ENCODE measurements at regions not wholly inside any gene's neighbourhood (a gene's known extent, or its start where the extent isn't known, plus 50 kb on each side); places are given as distances from the start of the nearest gene placed in this dataset.

DNA sequence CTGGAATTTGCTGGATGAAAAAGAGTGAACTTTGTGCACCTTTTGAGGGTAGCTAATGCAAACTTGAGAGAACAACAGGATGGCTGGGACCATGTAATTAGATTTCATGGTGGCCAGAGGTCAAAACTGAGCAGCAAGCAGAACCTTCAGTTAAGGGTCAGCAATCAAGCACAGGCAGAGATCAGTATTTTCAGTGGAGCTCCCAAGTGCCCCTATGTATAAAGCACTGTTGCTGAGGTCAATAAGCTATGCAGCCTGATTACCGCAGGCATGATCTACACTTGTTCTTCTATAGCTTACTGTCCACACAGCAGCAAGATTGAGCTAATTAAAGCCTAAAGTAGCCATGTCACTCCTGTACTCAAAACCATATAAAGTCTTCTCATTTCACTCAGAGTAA is 62.1 kb upstream of the TMC1 start:
- Histone ChIP-seq H3F3A (ENCODE audit: low read length, unreplicated experiment) (no peaks in the 10 kb centered on the region), H3K9ac (ENCODE audit: low read length) (no peak overlapping the region), H4K20me1 (ENCODE audit: low read length) (no peaks in the 10 kb centered on the region), H3K36me3 (ENCODE audit: low read depth, low read length) (no peaks in the 10 kb centered on the region), H3K9me3 (ENCODE audit: low read length) (no peaks in the 10 kb centered on the region), H3K79me2 (ENCODE audit: low read length) (no peaks in the 10 kb centered on the region), H3K27me3 (ENCODE audit: low read length) (no peaks in the 10 kb centered on the region), H3K4me2 (ENCODE audit: low read length) (no peak overlapping the region), H3K27ac (ENCODE audit: low read length) (no peak overlapping the region), H2AFZ (ENCODE audit: low read length) (no peak overlapping the region), H3K9me2 (replicated peaks; ENCODE audit: low read length) (no peaks in the 10 kb centered on the region), H3K4me3 (ENCODE audit: low read length) (no peak overlapping the region), H3K4me1 (ENCODE audit: insufficient read depth, low read length) (peaks cover 6% of the 10 kb centered on the region; the same call in 1 of the 2 replicates)
- ChIA-PET POLR2A (ENCODE audit: unreplicated experiment) (no interaction called here), CTCF (no interaction called here)
- TF ChIP-seq, protein P1, sequence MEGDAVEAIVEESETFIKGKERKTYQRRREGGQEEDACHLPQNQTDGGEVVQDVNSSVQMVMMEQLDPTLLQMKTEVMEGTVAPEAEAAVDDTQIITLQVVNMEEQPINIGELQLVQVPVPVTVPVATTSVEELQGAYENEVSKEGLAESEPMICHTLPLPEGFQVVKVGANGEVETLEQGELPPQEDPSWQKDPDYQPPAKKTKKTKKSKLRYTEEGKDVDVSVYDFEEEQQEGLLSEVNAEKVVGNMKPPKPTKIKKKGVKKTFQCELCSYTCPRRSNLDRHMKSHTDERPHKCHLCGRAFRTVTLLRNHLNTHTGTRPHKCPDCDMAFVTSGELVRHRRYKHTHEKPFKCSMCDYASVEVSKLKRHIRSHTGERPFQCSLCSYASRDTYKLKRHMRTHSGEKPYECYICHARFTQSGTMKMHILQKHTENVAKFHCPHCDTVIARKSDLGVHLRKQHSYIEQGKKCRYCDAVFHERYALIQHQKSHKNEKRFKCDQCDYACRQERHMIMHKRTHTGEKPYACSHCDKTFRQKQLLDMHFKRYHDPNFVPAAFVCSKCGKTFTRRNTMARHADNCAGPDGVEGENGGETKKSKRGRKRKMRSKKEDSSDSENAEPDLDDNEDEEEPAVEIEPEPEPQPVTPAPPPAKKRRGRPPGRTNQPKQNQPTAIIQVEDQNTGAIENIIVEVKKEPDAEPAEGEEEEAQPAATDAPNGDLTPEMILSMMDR (conservative IDR thresholded peaks at IDR 0.05; ENCODE audit: low read depth, low read length): no peak
- no peak for TF ChIP-seq EZH2 (IDR thresholded peaks at IDR 0.05; ENCODE audit: low read length, unreplicated experiment)
- ATAC-seq (no peak), DNase-seq (no peak)
- intact Hi-C loops (cut with micrococcal nuclease): no loop called here
- no TSS peak for BruUV-seq (replicated peaks)

DNA sequence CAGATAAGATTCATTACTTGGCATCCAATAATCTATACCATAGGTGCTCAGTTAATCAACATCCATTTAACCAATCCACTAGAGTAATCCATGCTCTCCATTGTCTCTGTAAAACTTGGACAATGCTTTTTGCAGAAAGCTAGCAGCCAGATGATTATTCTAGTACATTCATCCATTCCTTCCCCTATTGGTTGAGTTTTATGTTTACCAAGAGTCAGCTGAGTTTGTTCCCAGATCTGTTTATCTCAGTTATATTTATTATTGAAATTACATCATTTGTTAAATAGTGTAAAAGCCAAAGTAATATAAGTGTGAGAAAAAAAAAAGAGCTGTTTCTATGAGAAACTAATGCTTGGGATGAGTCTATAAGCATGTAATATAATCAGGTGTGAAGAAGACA is 63.3 kb upstream of the TMC1 start:
- Histone ChIP-seq H3K4me3 (ENCODE audit: low read length) (no peak overlapping the region), H3K79me2 (ENCODE audit: low read length) (no peaks in the 10 kb centered on the region), H2AFZ (ENCODE audit: low read length) (no peak overlapping the region), H3K27me3 (ENCODE audit: low read length) (no peaks in the 10 kb centered on the region), H3K9me2 (replicated peaks; ENCODE audit: low read length) (no peaks in the 10 kb centered on the region), H3K27ac (ENCODE audit: low read length) (no peak overlapping the region), H3K9me3 (ENCODE audit: low read length) (no peaks in the 10 kb centered on the region), H3F3A (ENCODE audit: low read length, unreplicated experiment) (no peaks in the 10 kb centered on the region), H3K4me1 (ENCODE audit: insufficient read depth, low read length) (peaks cover 6% of the 10 kb centered on the region; the same call in 1 of the 2 replicates), H3K36me3 (ENCODE audit: low read depth, low read length) (no peaks in the 10 kb centered on the region), H3K9ac (ENCODE audit: low read length) (no peak overlapping the region), H3K4me2 (ENCODE audit: low read length) (no peak overlapping the region), H4K20me1 (ENCODE audit: low read length) (no peaks in the 10 kb centered on the region)
- ChIA-PET POLR2A (ENCODE audit: unreplicated experiment) (no interaction called here), CTCF (no interaction called here)
- intact Hi-C loops (cut with micrococcal nuclease): no loop called here
- ATAC-seq (no peak), DNase-seq (no peak)
- BruUV-seq (replicated peaks): no TSS peak
- TF ChIP-seq, protein P1 (conservative IDR thresholded peaks at IDR 0.05; ENCODE audit: low read depth, low read length): no peak
- TF ChIP-seq EZH2 (IDR thresholded peaks at IDR 0.05; ENCODE audit: low read length, unreplicated experiment): no peak
- no peak for TF ChIP-seq EZH2phosphoT487 (IDR thresholded peaks at IDR 0.05; ENCODE audit: borderline replicate concordance, low read length)

DNA sequence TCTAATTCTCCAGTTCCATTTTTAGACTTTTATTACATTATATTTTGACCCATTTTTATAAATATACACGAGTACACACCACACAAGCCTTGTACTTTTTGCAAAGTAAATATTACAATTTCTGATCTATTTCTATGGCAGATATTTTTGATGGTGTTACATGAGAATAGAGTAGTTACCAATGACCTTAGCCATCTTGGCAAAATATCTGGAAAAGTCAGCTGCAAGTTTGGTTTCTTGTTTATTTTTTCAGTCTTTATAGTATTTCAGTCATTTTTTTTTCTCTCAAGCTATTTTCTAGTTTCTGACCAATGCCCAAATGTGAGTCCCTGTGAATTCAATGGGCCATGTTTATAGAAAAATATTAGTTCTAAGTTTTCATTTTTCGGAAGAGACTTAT is 64.0 kb upstream of the TMC1 start:
- H3K4me3 ChIP-seq (ENCODE audit: low read length): no peak overlapping the region
- no peaks in the 10 kb centered on the region for H4K20me1 ChIP-seq (ENCODE audit: low read length)
- no peak overlapping the region for H3K4me2 ChIP-seq (ENCODE audit: low read length)
- DNase-seq (no peak), ATAC-seq (no peak)
- ChIA-PET CTCF (no interaction called here), POLR2A (ENCODE audit: unreplicated experiment) (no interaction called here)
- no peaks in the 10 kb centered on the region for H3K9me2 ChIP-seq (replicated peaks; ENCODE audit: low read length)
- H3K9me3 ChIP-seq (ENCODE audit: low read length): no peaks in the 10 kb centered on the region
- H2AFZ ChIP-seq (ENCODE audit: low read length): no peak overlapping the region
- intact Hi-C loops (cut with micrococcal nuclease): no loop called here
- TF ChIP-seq, protein P1 (conservative IDR thresholded peaks at IDR 0.05; ENCODE audit: low read depth, low read length): no peak
- no peak for TF ChIP-seq EZH2 (IDR thresholded peaks at IDR 0.05; ENCODE audit: low read length, unreplicated experiment)
- TF ChIP-seq EZH2phosphoT487 (IDR thresholded peaks at IDR 0.05; ENCODE audit: borderline replicate concordance, low read length): no peak
- H3K36me3 ChIP-seq (ENCODE audit: low read depth, low read length): no peaks in the 10 kb centered on the region
- no peaks in the 10 kb centered on the region for H3K79me2 ChIP-seq (ENCODE audit: low read length)
- H3K27me3 ChIP-seq (ENCODE audit: low read length): no peaks in the 10 kb centered on the region
- H3F3A ChIP-seq (ENCODE audit: low read length, unreplicated experiment): no peaks in the 10 kb centered on the region
- no peak overlapping the region for H3K27ac ChIP-seq (ENCODE audit: low read length)
- H3K9ac ChIP-seq (ENCODE audit: low read length): no peak overlapping the region
- H3K4me1 ChIP-seq (ENCODE audit: insufficient read depth, low read length): peaks cover 6% of the 10 kb centered on the region; the same call in 1 of the 2 replicates
- no TSS peak for BruUV-seq (replicated peaks)

Measured in PC-3 (cell line).